ENCODE measurements at regions not wholly inside any gene's neighbourhood (a gene's known extent, or its start where the extent isn't known, plus 50 kb on each side); places are given as distances from the start of the nearest gene placed in this dataset.

GRCh38 chr12:61037792-61038191 lies 1222.4 kb upstream of the USP15 start:
- H3K4me3 Mint-ChIP-seq, result no peak overlapping the region

GRCh38 chr12:61043838-61044237 lies 1216.4 kb upstream of the USP15 start:
- Mint-ChIP-seq H3K27me3 (ENCODE audit: low read depth, poor library complexity) (no peaks in the 10 kb centered on the region), H3K4me1 (no peaks in the 10 kb centered on the region), H3K9me3 (no peaks in the 10 kb centered on the region), H3K4me3 (no peak overlapping the region), H3K36me3 (ENCODE audit: low read depth) (no peaks in the 10 kb centered on the region), H3K27ac (no peak overlapping the region)
- no peak for TF ChIP-seq CTCF (IDR thresholded peaks at IDR 0.05)
- DNase-seq, result no peak

More at GRCh38 chr12:61037792-61038191, 1222.4 kb upstream of the USP15 start:
- no peaks in the 10 kb centered on the region for H3K27me3 Mint-ChIP-seq (ENCODE audit: low read depth, poor library complexity)
- H3K9me3 Mint-ChIP-seq, result no peaks in the 10 kb centered on the region
- TF ChIP-seq CTCF (IDR thresholded peaks at IDR 0.05), result no peak
- no peak for DNase-seq
- no peak overlapping the region for H3K27ac Mint-ChIP-seq
- no peaks in the 10 kb centered on the region for H3K4me1 Mint-ChIP-seq
- no peaks in the 10 kb centered on the region for H3K36me3 Mint-ChIP-seq (ENCODE audit: low read depth)

DNA sequence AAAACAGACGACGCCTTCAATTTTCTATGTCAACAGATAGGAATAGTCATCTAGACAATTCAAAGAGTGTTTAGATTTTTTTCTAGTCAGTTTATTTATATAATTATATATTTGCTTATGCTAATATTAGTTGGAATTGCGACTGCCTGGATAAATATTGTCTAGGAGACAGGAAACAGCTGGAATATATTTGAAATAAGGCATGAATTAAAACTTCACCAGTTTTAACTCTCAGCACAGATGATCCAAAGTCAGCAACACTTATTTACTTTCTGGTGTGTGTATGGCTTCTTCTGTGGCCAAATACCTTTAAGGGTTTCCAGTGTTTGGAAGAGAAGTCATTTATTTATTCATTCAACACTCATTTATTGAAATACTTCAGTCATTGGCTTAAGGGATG lies 1215.4 kb upstream of the USP15 start:
- DNase-seq, result no peak
- Mint-ChIP-seq H3K36me3 (ENCODE audit: low read depth) (no peaks in the 10 kb centered on the region), H3K9me3 (no peaks in the 10 kb centered on the region), H3K4me1 (no peaks in the 10 kb centered on the region), H3K4me3 (no peak overlapping the region), H3K27ac (no peak overlapping the region), H3K27me3 (ENCODE audit: low read depth, poor library complexity) (no peaks in the 10 kb centered on the region)
- no peak for TF ChIP-seq CTCF (IDR thresholded peaks at IDR 0.05)

DNA sequence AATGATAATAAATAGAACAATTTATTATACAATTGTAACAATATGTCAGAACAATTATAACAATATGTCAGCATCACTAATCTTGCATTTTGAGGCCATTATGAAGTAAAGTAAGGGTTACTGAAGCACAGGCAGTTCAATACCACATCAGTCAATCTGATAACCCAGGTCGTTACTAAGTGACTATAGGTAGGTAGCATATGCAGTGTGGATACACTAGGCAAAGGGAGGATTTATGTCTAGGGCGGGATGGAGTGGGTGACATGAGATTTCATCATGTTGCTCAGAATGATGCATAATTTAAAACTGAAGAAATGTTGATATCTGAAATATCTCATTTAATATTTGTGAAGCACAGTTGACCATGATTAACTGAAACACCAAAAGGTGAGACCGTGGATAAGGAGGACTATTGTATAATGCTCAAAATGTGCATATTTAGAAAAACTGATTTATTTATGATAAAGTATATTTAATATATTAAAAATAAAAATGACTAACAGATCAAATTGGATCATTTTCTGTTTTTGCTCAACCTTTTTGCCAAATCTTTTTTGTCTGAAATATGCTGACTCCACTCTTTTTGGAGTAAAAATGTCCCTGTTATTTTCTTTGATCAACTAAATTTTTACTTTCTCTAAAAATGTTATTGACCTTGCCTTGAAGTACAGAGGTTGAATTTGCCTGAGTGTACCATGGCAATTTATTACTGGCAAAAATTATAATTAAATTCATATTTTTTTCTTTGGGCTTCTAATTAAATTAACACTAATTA lies 1189.4 kb upstream of the USP15 start:
- Mint-ChIP-seq H3K4me1 (no peaks in the 10 kb centered on the region), H3K36me3 (ENCODE audit: low read depth) (no peaks in the 10 kb centered on the region), H3K4me3 (no peak overlapping the region), H3K9me3 (no peaks in the 10 kb centered on the region), H3K27me3 (ENCODE audit: low read depth, poor library complexity) (no peaks in the 10 kb centered on the region), H3K27ac (no peak overlapping the region)
- no peak for DNase-seq
- no peak for TF ChIP-seq CTCF (IDR thresholded peaks at IDR 0.05)

DNA sequence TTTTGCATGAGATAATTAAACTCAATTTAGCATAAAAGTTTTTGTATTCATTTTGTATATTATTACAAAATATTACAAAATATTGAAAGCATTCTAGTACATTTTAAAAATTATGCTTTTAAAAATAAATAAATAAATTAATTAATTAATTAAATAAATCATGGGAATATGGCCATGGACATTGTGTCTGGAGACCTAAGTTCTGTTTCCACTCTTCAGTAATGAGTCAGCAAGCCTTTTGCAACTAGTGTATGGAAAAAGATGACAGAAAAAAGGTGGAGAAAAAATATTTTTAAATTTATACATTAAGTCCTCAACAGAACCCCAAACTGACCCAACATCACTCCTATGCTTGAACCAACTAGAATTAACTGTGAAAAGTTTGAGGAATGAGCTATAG lies 1187.5 kb upstream of the USP15 start:
- no peak for DNase-seq
- no peak for TF ChIP-seq CTCF (IDR thresholded peaks at IDR 0.05)
- no peaks in the 10 kb centered on the region for H3K36me3 Mint-ChIP-seq (ENCODE audit: low read depth)
- no peak overlapping the region for H3K27ac Mint-ChIP-seq
- H3K4me3 Mint-ChIP-seq, result no peak overlapping the region
- no peaks in the 10 kb centered on the region for H3K4me1 Mint-ChIP-seq
- no peaks in the 10 kb centered on the region for H3K27me3 Mint-ChIP-seq (ENCODE audit: low read depth, poor library complexity)
- no peaks in the 10 kb centered on the region for H3K9me3 Mint-ChIP-seq

GRCh38 chr12:61095111-61095510 lies 1165.1 kb upstream of the USP15 start:
- no peak overlapping the region for H3K27ac Mint-ChIP-seq
- DNase-seq, result no peak
- H3K4me1 Mint-ChIP-seq, result peaks cover 11% of the 10 kb centered on the region
- no peak overlapping the region for H3K4me3 Mint-ChIP-seq
- no peak for TF ChIP-seq CTCF (IDR thresholded peaks at IDR 0.05)
- H3K36me3 Mint-ChIP-seq (ENCODE audit: low read depth), result no peaks in the 10 kb centered on the region
- H3K9me3 Mint-ChIP-seq, result no peaks in the 10 kb centered on the region
- no peaks in the 10 kb centered on the region for H3K27me3 Mint-ChIP-seq (ENCODE audit: low read depth, poor library complexity)

Data from nephron progenitor cell (in vitro differentiated cells).